Liver (tissue), 8 donors: ENCODE measurements at regions not wholly inside any gene's neighbourhood (a gene's known extent, or its start where the extent isn't known, plus 50 kb on each side); places are given as distances from the start of the nearest gene placed in this dataset.

Experiments
- DNase-seq: peaks from one replicate; pipeline ENCODE4 v3.0.0-alpha.2; 2017; ENCODE audit warnings: low spot score
- H3K27ac ChIP-seq, 2 donors: one replicate each; pipeline ENCODE4 v1.7.0; 2013; ENCODE audit warnings: inconsistent platforms in 2 of 2, low read length in 2 of 2, control low read depth in 1 of 2, low read depth in 1 of 2, mild to moderate bottlenecking in 1 of 2
- H3K27me3 ChIP-seq, 4 donors: one replicate each; pipeline versions ENCODE4 v1.6.1 to v1.7.0; 2013; ENCODE audit warnings: low read length in 3 of 4, inconsistent platforms in 1 of 4, mild to moderate bottlenecking in 1 of 4, moderate library complexity in 1 of 4; ENCODE audit not compliant: control insufficient read depth in 4 of 4, insufficient read depth in 4 of 4
- H3K36me3 ChIP-seq, 4 donors: one replicate each; pipeline versions ENCODE4 v1.6.1 to v1.7.0; 2013; ENCODE audit warnings: low read length in 3 of 4, mild to moderate bottlenecking in 3 of 4, low read depth in 1 of 4, moderate library complexity in 1 of 4; ENCODE audit not compliant: control insufficient read depth in 4 of 4, insufficient read depth in 3 of 4
- H3K4me1 ChIP-seq, 4 donors: one replicate each; pipeline versions ENCODE4 v1.6.1 to v1.7.0; 2013; ENCODE audit warnings: low read length in 3 of 4, mild to moderate bottlenecking in 3 of 4, moderate library complexity in 1 of 4; ENCODE audit not compliant: control insufficient read depth in 4 of 4, insufficient read depth in 4 of 4
- H3K4me3 ChIP-seq, 3 donors: one replicate each; pipeline versions ENCODE4 v1.6.1 to v1.7.0; 2013; ENCODE audit warnings: low read length in 3 of 3, control low read depth in 1 of 3, low read depth in 1 of 3, mild to moderate bottlenecking in 1 of 3
- H3K9ac ChIP-seq, 2 donors: one replicate each; pipeline ENCODE4 v1.7.0; 2013; ENCODE audit warnings: low read length in 2 of 2, mild to moderate bottlenecking in 2 of 2, moderate library complexity in 2 of 2, control low read depth in 1 of 2, low read depth in 1 of 2
- H3K9me3 ChIP-seq, 4 donors: one replicate each; pipeline versions ENCODE4 v1.6.1 to v1.7.0; 2013; ENCODE audit warnings: low read length in 3 of 4; ENCODE audit not compliant: control insufficient read depth in 4 of 4
- EGR1 ChIP-seq, 2 donors: IDR thresholded peaks; 2 replicates each; pipeline ENCODE4 v1.6.1; 2016 to 2018; ENCODE audit warnings: antibody characterized with exemption in 2 of 2, low read depth in 2 of 2
- FOXA1 ChIP-seq: IDR thresholded peaks from 2 replicates; pipeline ENCODE4 v1.6.1; 2016; ENCODE audit warnings: antibody characterized with exemption
- FOXA2 ChIP-seq: IDR thresholded peaks from 2 replicates; pipeline ENCODE4 v1.6.1; 2016; ENCODE audit warnings: antibody characterized with exemption
- GABPA ChIP-seq, 2 donors: IDR thresholded peaks in 1 of 2; conservative IDR thresholded peaks in 1 of 2; 2 replicates each; pipeline ENCODE4 v1.6.1; 2016; ENCODE audit warnings: antibody characterized with exemption in 2 of 2, mild to moderate bottlenecking in 1 of 2, moderate library complexity in 1 of 2
- HNF4G ChIP-seq: IDR thresholded peaks from 2 replicates; pipeline ENCODE4 v1.6.1; 2016; ENCODE audit warnings: antibody characterized with exemption
- JUND ChIP-seq, 2 donors: IDR thresholded peaks; 2 replicates each; pipeline ENCODE4 v1.6.1; 2016; ENCODE audit warnings: antibody characterized with exemption in 2 of 2
- MAX ChIP-seq: IDR thresholded peaks from 2 replicates; pipeline ENCODE4 v1.6.1; 2016; ENCODE audit warnings: antibody characterized with exemption
- RAD21 ChIP-seq, 2 donors: IDR thresholded peaks; 2 replicates each; pipeline ENCODE4 v1.6.1; 2016; ENCODE audit warnings: antibody characterized with exemption in 2 of 2, mild to moderate bottlenecking in 2 of 2
- RXRA ChIP-seq, 2 donors: IDR thresholded peaks; 2 replicates each; pipeline ENCODE4 v1.6.1; 2017 to 2018; ENCODE audit warnings: antibody characterized with exemption in 2 of 2, mild to moderate bottlenecking in 1 of 2
- YY1 ChIP-seq: IDR thresholded peaks from 2 replicates; pipeline ENCODE4 v1.6.1; 2016; ENCODE audit warnings: antibody characterized with exemption, mild to moderate bottlenecking
- ZBTB33 ChIP-seq: IDR thresholded peaks from 2 replicates; pipeline ENCODE4 v1.6.1; 2016; ENCODE audit warnings: antibody characterized with exemption
- whole genome bisulfite sequencing: extraction: QIAGEN DNeasy Blood & Tissue Kit; methylation state at CpG from one replicate; pipeline ENCODE4 v1.1.7; 2013; 5-methylcytosine and 5-hydroxymethylcytosine counted together
- TF ChIP-seq, protein P1 (sequence below): IDR thresholded peaks from 2 replicates; pipeline ENCODE4 v1.6.1; 2016; ENCODE audit warnings: antibody characterized with exemption
- TF ChIP-seq, protein P2 (sequence below): fragments of 150-350 bp; IDR thresholded peaks from 2 replicates; pipeline ENCODE4 v1.5.1; 2017; ENCODE audit warnings: improper control_type of control experiment, low read depth, low read length; ENCODE audit not compliant: missing input control
- donor health status: healthy.
- donor health status: healthy.
- donor health status: healthy.
- donor health status: healthy.
- donor health status: healthy.

DNA sequence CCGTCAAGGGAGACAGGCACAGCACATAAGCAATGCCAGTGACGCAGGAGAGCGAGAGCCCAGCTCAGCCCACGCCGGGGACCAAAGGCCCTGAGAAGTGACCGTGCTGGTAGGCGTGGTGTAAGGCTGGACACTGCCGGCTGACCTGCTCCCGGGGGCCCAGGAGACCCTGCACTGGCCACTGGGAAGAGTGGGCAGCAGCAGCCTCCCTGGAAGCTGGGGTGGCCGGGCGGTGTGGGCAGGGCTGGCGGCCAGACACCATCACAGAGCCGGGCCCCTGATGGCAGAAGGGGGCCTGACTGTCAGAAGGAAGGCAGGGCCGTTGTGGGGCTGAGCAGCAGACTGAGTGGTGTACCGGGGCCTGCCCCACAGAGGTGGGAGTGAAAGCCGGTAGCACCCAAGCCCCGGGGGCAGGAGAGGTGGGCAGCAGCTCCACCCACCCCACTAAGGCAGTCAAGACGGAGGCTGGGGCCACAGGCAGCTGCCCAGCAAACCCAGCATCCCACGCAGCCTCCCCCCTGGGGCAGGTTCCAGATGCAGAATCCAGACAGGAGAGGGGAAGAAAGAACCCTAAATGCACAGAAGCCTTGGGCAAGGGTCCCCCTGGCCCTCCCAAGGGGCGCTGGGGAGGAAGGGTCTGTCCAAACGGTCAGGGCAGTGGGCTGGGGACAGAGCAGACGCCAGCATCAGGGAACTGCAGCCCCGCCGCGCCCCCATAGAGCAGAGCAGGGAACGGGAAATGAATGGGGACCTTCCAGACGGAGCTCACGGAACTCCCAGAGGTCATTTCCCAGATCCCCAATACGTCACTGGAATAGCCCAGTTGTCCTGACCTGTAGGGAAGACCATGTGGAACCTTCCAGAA is 205.2 kb downstream of the BRD1 start:
- Histone ChIP-seq H3K27ac (no peak overlapping the region), H3K4me1 (no peaks in the 10 kb centered on the region), H3K9me3 (no peaks in the 10 kb centered on the region), H3K4me3 (no peak overlapping the region), H3K36me3 (no peaks in the 10 kb centered on the region), H3K9ac (no peak overlapping the region), H3K27me3 (no peaks in the 10 kb centered on the region)
- no peak for DNase-seq
- TF ChIP-seq MAX (no peak), EGR1 (IDR thresholded peaks at IDR 0.05; ENCODE audit: low read depth in 2 of 2) (no peak), JUND (IDR thresholded peaks at IDR 0.05) (no peak), ZBTB33 (no peak), RAD21 (IDR thresholded peaks at IDR 0.05) (no peak), HNF4G (no peak), GABPA (IDR thresholded peaks at IDR 0.05 in 1 of 2, conservative IDR thresholded peaks at IDR 0.05 in 1 of 2) (no peak), YY1 (no peak), RXRA (IDR thresholded peaks at IDR 0.05) (no peak)
- TF ChIP-seq, protein P1, sequence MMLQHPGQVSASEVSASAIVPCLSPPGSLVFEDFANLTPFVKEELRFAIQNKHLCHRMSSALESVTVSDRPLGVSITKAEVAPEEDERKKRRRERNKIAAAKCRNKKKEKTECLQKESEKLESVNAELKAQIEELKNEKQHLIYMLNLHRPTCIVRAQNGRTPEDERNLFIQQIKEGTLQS = no peak
- 80% methylated on average over 29 of the region's 29 CpGs for WGBS

DNA sequence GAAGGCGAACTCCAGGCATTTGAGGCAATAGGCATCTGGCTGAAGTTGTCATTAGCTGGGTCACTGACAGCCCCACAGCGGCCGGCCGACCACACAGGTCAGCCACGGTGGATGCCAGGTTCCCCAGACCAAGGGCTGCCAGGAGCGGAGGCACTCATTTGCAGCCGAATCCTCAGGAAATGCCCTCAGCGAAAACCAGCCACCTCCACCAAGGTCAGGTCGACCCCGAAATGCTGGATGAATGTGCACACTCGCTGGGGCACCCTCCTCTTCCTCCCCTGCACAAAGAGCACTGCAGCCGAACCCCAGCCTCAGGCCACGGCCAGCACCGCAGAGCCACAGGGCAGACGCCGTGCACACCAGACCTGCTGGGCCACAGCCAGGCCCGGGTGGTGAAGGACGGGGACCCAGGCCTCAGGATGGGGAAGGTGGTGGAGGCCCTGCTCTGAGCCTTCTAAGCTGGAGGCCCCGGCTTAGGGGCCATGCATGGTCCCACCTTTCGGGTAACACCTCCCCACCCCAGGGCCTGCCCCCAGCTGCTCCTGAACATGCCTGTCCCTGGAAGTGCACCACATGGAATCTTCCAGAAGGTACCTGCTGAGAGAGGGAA is 206.0 kb downstream of the BRD1 start:
- H3K27ac ChIP-seq = no peak overlapping the region
- TF ChIP-seq, protein P1 = no peak
- TF ChIP-seq, protein P2, sequence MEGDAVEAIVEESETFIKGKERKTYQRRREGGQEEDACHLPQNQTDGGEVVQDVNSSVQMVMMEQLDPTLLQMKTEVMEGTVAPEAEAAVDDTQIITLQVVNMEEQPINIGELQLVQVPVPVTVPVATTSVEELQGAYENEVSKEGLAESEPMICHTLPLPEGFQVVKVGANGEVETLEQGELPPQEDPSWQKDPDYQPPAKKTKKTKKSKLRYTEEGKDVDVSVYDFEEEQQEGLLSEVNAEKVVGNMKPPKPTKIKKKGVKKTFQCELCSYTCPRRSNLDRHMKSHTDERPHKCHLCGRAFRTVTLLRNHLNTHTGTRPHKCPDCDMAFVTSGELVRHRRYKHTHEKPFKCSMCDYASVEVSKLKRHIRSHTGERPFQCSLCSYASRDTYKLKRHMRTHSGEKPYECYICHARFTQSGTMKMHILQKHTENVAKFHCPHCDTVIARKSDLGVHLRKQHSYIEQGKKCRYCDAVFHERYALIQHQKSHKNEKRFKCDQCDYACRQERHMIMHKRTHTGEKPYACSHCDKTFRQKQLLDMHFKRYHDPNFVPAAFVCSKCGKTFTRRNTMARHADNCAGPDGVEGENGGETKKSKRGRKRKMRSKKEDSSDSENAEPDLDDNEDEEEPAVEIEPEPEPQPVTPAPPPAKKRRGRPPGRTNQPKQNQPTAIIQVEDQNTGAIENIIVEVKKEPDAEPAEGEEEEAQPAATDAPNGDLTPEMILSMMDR = no peak
- no peak for TF ChIP-seq FOXA2
- no peak for TF ChIP-seq YY1
- no peak for TF ChIP-seq ZBTB33
- TF ChIP-seq FOXA1 = no peak
- no peak for TF ChIP-seq MAX
- no peaks in the 10 kb centered on the region for H3K36me3 ChIP-seq
- H3K27me3 ChIP-seq = no peaks in the 10 kb centered on the region
- WGBS = 80% methylated on average over 20 of the region's 20 CpGs
- no peaks in the 10 kb centered on the region for H3K9me3 ChIP-seq
- no peak for DNase-seq
- no peak overlapping the region for H3K4me3 ChIP-seq
- H3K4me1 ChIP-seq = no peaks in the 10 kb centered on the region
- no peak overlapping the region for H3K9ac ChIP-seq
